Lower leg skin (tissue), 3 donors: ENCODE measurements at regions not wholly inside any gene's neighbourhood (a gene's known extent, or its start where the extent isn't known, plus 50 kb on each side); places are given as distances from the start of the nearest gene placed in this dataset.

ENCODE experiments used
- POLR2A ChIP-seq, 2 donors: fragments of 450-650 bp; IDR thresholded peaks; one replicate each; pipeline ENCODE4 v1.6.1; 2016 to 2017; ENCODE audit warnings: antibody characterized with exemption in 2 of 2, mild to moderate bottlenecking in 1 of 2, moderate library complexity in 1 of 2
- TF ChIP-seq, protein P1 (sequence below), 3 donors: fragments of 450-650 bp; IDR thresholded peaks; one replicate each; pipeline ENCODE4 v1.5.1; 2016; ENCODE audit warnings: antibody characterized with exemption in 3 of 3, mild to moderate bottlenecking in 3 of 3, moderate library complexity in 2 of 3

DNA sequence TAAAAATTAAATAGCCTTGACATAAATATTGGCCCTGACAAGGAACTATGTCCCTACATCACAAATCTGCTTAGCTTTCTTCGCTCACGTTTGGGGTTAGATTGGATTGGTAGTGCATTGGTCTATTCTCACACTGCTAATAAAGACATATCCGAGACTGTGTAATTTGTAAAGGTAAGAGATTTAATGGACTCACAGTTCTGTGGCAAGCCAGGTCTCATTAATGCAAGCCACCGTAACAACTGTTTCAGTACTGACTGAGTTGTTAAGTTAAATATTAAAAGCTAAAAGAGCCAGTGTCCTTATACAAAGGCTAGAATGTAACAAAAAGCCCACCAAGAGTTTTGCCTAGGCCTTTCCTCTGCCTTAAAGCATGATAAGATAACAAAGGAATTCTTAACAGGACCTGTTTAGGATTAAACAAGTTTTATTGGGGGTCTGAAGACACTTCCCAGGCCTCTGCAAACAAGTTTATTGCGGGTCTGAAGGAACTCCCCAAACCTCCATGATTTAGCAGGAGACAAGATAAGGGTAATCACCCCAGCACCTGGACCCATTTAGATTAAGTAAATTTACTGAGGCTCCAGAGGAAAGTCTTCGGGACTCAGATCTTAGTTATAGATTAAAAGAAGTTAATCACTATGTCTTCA, 88.2 kb upstream of the PTGDR start:
- TF ChIP-seq, protein P1, sequence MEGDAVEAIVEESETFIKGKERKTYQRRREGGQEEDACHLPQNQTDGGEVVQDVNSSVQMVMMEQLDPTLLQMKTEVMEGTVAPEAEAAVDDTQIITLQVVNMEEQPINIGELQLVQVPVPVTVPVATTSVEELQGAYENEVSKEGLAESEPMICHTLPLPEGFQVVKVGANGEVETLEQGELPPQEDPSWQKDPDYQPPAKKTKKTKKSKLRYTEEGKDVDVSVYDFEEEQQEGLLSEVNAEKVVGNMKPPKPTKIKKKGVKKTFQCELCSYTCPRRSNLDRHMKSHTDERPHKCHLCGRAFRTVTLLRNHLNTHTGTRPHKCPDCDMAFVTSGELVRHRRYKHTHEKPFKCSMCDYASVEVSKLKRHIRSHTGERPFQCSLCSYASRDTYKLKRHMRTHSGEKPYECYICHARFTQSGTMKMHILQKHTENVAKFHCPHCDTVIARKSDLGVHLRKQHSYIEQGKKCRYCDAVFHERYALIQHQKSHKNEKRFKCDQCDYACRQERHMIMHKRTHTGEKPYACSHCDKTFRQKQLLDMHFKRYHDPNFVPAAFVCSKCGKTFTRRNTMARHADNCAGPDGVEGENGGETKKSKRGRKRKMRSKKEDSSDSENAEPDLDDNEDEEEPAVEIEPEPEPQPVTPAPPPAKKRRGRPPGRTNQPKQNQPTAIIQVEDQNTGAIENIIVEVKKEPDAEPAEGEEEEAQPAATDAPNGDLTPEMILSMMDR (IDR thresholded peaks at IDR 0.05): no peak
- TF ChIP-seq POLR2A (IDR thresholded peaks at IDR 0.05): no peak
